NCI-H2196 (cell line): ENCODE measurements at regions not wholly inside any gene's neighbourhood (a gene's known extent, or its start where the extent isn't known, plus 50 kb on each side); places are given as distances from the start of the nearest gene placed in this dataset.
"Not testable (repeated sequence)": the region's sequence is repeated elsewhere in the genome, so short reads cannot be mapped to it uniquely, and the experiment has no call there.

Source experiments
- DNase-seq: peaks from one replicate; lab custom pipeline; 2025; ENCODE audit not compliant: unreplicated experiment; lab: John Stamatoyannopoulos, UW

DNA sequence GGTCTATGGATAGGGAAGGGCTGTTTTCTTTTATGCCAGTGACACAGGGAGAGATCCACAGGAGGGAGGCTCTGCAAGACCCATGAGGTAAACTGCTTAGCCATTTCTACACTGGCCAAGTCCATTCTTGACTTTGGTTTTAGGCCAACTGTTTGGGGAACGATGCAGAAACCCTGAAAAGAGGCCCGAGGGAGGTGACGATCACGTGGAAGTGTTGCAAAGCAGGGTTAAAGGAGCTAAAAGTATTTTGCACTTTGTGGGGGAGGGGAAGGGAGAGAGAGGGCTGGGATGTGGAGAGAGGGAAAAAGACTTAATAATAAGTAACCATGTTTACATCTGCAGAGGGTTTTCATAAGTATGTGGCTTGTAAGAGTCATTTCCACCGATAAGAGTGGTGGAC, 239.7 kb downstream of the EMX2 start:
- DNase-seq = no peak

DNA sequence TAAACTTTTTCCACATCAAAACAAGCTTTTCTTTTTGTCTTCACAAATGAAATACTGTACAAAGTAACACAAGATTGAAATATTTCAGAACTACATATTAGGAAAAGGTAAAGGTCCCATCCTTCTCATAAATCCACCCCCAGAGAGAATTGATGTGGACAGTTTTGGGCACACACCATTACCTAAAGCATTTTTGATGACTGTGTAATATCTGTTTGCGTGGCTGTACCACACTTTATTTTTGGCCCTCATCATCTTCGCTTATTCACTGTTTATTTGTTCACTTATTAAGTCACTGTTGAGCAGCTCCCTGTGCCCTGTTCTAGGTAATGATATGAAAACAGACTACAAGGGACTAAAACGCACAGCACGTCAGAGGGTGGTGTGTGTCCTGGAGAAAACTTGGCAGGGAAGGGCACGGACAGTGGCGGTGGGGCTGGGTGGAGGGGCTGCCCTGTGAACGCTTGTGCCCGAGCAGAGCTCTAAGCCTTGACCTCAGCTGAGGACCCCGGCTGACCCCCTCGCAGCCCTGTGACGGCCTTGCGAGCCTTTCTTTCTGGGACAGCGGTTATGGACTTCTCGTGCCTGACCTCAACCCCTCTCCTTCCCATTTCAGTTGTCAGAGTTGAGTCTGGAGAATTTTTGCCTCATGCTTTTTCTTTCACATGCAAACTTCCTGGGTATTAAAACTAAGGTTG, 241.3 kb downstream of the EMX2 start:
- DNase-seq = no peak

DNA sequence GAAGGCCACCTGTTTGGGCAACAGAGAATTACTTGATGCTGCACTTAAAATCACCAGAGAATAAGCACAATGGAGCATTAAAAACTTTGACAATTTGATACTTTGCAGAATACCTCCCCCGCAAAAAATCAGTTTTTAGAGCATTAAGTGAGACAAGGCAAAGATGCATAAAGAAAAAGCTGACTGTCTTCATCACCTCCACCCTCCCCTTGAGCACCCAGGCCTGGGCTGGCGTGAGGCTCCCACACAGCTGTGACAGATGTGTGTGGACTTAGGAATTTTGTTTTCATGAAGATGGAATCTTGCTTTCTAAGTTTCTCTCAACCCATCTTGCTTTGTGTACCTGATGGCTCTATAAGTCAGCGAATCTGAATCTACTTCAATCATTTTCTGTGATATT, 242.2 kb downstream of the EMX2 start:
- DNase-seq = no peak

DNA sequence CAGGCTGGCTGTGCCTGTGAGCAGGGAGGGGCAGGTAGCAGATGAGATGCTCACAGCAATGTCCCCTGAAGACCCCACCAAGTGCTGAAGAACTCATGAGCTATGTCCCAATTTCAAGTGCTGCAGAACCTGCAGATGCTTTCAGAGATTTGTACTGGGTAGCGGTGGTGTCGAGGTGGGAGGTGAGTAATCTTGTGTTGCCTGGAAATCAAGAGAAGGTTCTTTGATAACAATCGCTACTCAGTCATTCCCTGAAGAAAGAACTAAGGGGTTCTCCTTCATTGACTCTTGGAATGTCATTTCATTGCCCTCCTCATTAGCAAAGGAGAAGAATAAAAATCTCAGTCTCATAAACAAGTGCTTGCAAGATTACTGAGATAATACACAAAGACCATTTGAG, 246.4 kb downstream of the EMX2 start:
- no peak for DNase-seq

DNA sequence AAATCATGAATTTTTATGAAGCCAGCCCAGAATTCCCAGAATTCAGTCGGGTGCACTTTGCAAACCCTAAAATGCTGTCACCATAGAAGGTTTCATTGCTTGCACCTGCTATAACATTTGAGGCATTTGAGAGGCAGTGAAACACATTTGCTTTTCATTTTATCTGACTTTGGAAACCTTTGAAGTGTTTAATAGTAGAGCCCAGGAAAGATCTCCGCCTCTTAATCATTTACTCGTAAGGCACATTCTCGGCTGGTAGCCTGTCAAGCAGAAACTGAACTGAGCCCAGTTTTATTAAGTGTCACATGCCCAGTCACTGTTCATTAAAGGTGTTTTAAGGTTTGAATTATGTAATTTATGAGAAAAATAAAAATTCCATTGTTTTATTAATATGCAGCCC, 247.6 kb downstream of the EMX2 start:
- DNase-seq = no peak

DNA sequence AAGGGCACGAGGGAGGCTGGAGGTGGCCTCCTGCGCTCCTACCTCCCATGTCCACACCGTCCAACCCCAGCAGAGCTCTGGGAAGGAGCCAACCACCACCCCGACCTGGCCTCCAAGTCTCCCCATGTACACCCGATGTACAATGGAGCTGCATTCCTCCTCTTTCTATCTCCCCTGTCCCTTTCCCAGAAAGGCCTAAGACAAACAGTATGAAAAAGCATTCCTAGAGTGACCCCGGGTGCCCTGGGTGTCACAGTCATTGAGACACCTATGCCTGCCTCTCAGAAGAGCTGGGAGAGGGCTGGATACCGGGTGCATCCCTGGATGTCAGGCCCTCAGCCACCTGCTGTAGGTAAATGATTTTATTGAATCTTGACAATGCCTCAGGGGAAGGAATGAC, 248.1 kb downstream of the EMX2 start:
- no peak for DNase-seq

DNA sequence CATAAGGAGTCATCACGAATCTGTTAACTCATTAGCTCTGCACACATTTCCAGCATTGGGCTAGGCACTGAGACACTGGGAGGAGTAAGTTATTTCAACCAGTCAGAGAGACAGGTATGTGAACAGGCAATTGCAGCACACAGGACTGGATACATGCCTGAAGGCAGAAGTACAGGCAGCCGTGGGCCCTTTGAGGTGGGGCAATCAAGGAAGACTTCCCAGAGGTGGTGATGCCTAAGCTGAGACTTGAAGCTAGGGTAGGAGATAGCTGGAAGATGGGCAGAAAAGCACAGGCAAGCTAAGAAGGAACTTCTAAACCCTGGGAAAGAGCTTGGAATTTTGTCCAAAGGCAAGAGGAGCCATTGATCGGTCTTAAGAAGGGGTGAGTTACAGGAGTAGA, 249.7 kb downstream of the EMX2 start:
- DNase-seq = no peak

DNA sequence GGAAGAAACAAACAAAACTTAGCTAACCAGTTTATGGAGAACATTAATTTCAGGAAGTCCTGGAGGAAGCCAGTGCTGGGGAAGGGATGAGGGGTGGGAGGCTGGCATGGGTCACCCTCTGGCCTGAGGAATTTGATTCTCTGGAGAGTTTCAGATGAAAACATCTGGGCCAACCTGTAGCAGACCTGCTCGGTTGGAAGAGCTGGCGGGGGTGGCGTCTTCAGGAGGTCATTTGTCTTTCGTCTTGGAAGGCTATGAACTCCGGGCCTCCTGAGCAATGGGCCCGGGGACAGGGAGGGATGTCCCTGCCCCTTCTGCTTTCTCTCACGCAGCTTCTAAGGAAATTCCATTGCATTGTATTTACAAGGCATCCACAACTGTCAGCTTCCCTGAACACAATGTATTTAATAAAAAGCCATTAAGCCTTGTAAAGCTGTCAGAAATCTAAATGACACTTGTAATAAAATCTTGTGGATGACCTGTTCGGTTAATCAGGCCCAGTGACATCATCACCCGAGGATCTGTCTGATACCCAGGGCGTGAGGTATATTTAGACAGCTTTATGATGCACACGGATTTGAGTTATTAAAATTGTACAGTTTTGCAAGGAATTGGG, 250.5 kb downstream of the RAB11FIP2 start:
- DNase-seq = no peak

DNA sequence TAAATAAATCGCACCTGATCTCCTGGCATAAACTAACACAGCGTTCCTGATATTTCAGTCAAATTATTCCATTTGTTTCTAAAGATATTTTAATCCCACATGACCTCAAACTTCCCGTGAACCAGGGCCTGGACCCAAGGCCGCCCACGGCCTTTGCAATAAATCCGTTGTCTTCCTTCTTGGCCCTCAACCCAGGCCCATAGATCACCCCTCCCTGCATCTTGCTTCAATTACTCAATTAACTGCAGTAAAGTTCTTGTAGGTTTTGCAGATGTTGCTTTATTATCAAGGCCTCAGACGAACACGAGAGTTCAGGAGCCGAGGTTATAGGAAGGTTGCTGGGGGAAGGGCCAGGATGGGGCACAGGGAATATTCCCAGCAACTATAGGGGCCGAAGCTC, 249.4 kb downstream of the RAB11FIP2 start:
- no peak for DNase-seq

DNA sequence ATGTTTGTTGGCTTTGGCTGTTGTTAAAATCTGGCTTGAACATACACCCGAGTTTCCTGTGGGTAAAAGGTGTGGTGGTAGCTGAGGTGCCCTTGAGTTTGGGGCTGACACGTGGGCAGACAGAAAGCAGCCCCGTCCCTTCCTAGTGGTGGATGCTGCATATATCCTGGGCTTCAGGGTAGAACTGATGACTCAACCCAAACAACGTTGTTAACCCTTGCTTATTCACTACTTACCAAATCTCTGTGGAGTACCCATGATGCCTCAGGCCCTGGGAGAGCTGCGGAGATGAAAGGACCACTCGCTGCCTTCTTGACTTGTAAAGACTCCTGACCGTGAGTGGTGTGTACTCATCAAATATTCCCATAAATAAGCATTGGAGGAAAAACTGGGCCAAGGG, 245.1 kb downstream of the RAB11FIP2 start:
- no peak for DNase-seq

DNA sequence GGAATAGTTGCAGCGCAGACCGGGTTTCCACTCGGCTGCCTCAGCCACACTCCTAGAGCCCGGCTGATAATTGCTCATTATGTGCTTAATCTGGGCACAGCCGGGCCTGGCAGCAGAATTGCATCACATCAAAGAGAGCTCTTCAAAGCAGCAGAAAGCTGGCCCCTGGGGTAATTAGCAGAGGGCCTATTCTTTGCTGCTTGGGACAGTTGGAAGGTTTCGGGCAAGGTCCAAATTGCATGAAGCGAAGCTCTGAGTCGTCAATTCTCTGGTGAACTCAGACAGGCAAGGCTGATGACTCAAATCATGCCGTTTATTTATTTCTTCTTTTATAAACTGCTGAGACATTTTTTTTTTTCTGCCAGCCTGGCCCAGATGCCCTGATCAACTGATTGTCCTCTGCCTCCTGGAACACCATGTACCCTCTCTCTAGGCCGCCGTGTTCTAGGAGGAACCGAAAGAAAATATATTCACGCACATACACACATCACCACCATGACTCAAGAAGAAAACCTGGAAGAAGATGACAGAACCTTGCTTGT, 242.2 kb downstream of the RAB11FIP2 start:
- no peak for DNase-seq

DNA sequence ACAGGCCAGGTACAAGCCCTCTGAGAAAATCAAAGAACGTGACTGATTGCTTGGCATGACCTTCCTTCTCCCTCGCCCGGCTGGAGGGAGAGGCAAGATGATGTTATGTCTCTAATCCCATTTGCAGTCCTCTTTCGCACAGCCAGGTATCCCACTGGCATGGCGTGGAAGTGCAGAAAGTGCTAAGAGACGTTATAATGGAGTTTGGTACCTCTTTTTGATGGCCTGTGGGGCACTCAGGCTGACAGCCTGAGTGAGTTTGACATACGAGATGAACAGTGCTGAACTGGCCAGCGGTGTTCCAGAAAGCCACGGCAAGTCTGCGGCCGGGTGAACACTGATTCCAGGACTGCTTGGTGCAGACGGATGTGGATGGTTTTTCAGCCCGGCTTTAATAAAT, 241.6 kb downstream of the RAB11FIP2 start:
- DNase-seq = no peak

DNA sequence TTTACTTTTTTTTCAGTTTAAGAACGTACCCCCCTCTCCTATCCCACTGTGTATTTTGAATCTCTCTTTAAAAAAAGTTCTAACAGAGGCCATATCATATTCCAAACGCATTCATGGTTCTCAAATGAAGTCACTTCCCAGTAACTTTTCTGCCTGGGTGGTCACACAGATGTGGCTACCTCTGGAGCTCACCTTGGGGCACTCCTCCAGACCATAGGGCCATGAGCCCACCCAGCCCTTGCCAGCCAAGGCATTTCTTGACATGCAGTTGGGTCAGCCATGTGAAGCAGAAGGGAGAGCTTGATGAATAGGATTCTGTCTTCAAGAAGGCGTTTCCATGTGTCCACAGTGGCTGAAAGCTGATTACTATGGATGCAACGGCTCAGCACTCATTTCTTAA, 239.3 kb downstream of the RAB11FIP2 start:
- no peak for DNase-seq

DNA sequence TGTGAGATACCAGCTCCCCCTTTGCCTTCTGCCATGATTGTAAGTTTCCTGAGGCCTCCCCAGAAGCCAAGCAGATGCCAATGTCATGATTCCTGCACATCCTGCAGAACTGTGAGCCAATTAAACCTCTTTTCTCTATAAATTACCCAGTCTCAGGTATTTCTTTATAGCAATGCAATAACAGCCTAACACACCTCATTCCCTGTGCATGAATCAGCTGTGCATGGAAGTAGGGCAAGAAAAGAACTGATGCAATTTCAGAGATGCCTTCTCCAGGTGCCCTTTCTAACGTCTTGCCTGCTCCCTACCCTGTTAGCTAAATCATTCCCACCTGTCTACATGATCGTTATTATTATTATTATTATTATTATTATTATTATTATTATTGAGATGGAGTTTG, 230.9 kb downstream of the RAB11FIP2 start:
- DNase-seq = not testable (repeated sequence)

DNA sequence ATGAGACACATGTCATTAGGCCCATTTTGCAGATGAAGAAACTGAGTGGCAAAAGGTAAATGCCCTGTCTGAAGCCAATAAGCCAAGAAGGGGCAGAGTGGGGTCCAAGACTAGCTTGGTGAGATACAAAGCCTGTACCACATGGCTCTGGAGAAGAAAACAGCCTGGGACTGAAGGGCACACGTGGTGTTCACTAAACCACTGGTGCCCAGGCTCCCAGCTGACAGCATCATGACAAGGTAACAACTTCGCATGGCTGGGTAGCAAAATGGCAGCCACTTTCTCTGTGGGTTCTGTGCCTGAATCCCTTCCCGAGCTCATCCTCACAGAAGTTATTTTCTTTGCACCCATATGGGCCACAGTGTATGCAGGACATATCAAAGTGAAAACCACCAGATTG, 229.6 kb downstream of the RAB11FIP2 start:
- no peak for DNase-seq

DNA sequence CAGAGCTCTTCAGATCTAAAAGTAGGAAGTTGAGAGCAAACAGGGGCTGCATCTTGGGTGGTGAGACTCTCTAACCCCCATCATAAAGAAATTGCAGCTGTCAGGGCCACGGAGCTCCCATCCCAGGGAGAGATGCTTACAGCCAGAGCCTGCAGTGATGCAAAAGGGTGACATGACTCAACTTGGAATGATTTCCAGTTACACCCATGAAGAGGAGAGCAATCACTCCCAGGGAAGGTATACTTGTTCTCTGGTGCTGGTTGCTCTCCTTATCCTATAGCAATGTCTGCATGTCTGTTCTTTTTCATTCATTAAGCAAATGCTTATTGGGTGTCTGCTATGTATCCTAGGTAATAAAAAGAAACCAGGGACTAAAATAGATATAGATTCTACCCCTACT, 228.0 kb downstream of the RAB11FIP2 start:
- DNase-seq = no peak

DNA sequence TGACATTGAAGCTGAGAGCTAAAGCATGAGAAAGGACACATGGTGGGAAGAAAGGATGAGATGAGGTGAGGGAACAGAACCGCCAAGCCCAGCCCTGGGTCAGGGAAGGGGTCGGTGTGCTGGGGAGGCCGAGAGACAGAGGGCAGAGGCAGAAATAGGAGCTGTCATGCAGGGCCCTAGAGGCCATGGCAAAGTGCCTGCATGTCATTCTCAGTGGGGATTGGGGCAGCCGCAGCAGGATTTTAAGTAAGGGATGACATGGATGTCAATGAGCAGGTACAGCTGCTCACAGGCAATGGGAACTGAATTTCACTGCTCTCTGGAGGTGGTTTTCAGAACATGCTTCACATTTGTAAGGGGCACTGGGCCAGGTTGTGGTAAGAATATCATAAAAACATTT, 227.4 kb downstream of the RAB11FIP2 start:
- DNase-seq = no peak

DNA sequence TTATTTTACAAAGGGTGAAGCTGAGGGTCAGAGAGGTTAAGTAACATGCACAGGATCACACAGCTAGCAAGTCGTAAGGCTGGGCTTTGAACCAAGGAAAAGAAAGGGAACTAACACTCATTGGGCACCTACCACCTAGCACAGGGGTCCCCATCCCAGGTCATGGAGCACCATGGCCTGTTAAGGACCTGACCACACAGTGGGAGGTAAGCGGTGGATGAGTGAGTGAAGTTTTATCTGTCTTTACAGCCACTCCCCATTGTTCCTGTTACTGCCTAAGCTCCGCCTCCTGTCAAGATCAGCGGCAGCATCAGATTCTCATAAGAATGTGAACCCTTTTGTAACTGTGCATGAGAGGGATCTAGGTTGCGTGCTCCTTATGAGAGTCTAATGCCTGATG, 222.8 kb downstream of the RAB11FIP2 start:
- no peak for DNase-seq

DNA sequence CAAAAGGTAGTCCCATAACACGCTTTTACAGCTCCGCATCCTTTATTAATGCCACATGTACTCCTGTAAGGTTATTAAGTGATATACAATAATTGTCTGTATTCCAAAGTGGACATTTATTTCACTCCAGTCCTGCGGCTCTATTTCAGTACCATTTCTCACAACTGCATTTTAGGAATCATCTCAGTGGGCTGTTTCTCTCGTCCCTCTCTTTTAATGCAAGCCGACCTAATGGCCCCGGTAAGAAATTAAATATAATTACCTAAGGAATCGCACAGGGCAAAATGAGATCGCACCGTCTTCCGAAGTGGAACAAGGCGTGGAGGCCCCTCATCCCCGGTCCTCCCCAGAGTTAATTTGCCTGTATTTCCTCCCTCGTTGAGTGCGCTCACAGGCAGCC, 216.5 kb downstream of the RAB11FIP2 start:
- DNase-seq = no peak

DNA sequence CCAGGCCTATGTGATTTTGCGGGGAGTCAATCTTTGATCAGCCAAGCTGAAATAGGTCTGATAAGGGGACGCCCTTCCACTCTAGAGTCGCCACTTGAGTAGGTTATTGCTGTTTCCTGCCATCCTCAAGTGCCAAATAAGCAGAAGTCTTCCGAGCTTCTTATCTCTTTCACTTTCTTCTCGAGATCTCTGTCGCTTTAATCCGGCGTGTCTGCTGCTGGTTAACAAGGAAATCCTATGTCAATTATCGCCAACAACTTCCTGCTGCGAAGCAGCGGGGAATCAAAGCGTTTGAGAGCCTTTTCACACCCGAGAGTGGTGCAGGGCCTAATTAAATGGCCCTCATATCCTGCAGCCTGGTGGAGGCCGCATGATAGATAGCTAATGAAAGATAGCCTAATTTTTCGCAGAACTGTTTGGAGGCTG, 215.9 kb downstream of the RAB11FIP2 start:
- no peak for DNase-seq

DNA sequence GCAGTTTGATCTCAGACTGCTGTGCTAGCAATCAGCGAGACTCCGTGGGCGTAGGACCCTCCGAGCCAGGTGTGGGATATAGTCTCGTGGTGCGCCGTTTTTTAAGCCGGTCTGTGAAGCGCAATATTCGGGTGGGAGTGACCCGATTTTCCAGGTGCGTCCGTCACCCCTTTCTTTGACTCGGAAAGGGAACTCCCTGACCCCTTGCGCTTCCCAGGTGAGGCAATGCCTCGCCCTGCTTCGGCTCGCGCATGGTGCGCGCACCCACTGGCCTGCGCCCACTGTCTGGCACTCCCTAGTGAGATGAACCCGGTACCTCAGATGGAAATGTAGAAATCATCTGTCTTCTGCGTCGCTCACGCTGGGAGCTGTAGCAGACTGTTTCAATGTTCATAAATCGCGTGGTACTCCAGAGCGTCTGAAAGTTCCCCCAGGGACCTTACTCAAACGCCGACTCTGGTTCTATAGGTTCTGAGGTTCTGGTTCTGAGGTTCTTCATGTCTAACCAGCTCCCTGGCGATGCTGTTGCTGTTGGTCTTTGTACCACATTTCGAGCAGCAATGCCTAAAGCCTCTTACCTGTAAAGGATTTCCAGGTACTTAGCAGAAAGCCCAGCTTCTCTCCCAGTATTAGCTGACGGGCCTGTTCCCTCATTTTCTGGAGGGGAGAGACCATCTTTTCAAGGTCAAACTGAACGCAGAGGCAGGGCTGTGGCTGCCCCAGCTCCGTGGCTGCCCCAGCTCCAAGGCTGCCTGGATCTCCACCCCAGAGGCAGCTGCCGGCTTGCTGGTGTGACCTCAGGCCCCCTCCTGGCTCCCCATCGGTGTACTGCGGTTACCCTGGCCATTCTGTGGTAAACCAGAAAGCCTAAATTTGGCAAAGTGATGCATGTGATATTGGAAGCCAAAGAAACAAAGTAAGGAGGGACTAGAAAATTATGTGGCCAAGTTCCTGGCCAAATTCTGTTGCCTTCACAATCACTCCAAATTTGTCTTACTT, 207.9 kb downstream of the RAB11FIP2 start:
- not testable (repeated sequence) for DNase-seq

DNA sequence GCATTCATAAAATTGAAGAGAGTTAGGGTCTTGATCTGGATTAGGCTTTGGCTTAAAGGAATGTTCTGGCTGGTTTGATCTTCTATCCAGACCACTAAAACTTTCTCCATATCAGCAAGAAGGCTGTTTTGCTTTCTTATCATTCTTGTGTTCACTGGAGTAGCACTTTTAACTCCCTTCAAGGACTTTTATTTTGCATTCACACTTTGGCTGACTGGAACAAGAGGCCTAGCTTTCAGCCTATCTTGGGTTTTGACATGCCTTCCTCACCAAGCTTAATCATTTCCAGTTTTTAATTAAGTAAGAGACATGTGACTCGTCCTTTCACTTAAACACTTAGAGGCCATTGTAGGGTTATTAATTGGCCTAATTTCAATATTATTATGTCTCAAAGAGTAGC, 190.3 kb downstream of the RAB11FIP2 start:
- not testable (repeated sequence) for DNase-seq
